ENCODE measurements at regions not wholly inside any gene's neighbourhood (a gene's known extent, or its start where the extent isn't known, plus 50 kb on each side); places are given as distances from the start of the nearest gene placed in this dataset.
"Not testable (repeated sequence)": the region's sequence is repeated elsewhere in the genome, so short reads cannot be mapped to it uniquely, and the experiment has no call there.

DNA sequence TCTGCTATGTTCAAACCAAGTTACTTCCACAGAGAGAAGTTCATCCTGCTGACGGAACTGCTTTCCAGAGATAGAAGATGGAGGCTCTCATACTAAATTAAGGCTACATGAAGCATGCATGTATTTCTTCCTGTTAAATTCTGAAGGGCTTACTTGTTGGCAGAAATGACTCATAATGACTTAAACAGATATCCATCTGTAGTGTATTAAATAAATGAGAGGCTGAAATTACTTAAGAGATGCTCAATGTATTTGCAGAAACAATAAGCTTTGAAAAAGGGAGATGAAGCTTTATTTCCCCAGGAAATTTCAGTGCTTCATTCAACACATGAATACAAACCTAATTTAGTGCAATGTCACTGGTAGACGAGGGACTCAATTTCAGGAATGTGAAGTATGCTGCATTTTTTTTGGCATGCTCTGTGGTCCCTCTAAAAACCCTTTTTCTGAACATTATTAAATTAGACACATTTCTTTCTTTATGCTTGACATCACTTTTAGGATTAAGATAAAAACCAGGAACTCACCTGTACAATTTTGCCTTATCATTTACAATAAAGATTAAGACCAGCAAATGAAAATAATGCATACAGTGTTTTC, 759.1 kb upstream of the POU3F4 start:
- CTCF ChIA-PET: no interaction called here
- Mint-ChIP-seq H3K4me1 (no peaks in the 10 kb centered on the region), H3K27me3 (no peaks in the 10 kb centered on the region), H3K36me3 (no peaks in the 10 kb centered on the region), H3K9me3 (ENCODE audit: low read depth) (no peaks in the 10 kb centered on the region), H3K27ac (no peak overlapping the region), H3K4me3 (no peak overlapping the region)
- DNase-seq (no peak), ATAC-seq (no peak)

DNA sequence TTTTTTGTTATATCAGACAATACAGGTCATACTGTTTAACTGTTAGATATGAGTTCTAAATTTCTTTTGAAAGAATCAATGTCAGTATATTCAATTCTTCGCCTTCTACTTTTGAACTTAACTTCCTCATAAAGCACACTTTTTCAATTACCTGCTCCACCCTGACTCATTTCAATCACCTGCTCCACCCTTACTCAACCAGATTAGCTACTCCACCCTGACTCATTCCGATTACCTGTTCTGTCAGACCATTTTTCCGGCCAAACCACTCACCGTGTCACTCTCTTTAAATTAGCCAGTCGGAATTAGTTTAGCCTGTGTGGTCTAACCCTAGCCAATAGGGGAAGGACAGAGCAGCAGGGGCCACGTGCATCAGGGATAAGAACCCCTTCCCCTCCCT, 751.8 kb upstream of the POU3F4 start:
- Mint-ChIP-seq H3K27me3 (no peaks in the 10 kb centered on the region), H3K27ac (no peak overlapping the region), H3K4me1 (no peaks in the 10 kb centered on the region), H3K36me3 (no peaks in the 10 kb centered on the region), H3K4me3 (no peak overlapping the region), H3K9me3 (ENCODE audit: low read depth) (no peaks in the 10 kb centered on the region)
- CTCF ChIA-PET: no interaction called here
- ATAC-seq (no peak), DNase-seq (no peak)

DNA sequence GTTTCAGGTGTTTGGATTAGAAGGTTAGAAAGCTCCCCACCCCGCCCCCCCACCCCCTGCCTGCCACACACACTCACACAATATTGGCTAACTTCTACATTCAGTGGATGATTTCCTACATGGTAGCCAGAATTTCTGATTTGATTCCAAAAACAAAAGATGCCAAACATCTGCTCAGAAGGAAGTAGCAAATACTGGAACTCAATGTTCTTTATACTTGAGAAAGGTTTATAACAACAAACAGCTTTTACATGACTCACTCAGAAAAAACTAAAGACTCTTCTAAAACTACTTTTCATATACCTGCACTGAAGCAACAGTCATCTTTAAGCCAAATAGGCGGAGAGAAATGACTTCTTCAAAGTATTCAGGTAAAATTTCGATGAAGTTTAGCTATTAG, 750.5 kb upstream of the POU3F4 start:
- Mint-ChIP-seq H3K36me3 (no peaks in the 10 kb centered on the region), H3K4me1 (no peaks in the 10 kb centered on the region), H3K27me3 (no peaks in the 10 kb centered on the region), H3K27ac (no peak overlapping the region), H3K9me3 (ENCODE audit: low read depth) (no peaks in the 10 kb centered on the region), H3K4me3 (no peak overlapping the region)
- DNase-seq (no peak), ATAC-seq (no peak)
- CTCF ChIA-PET: no interaction called here

DNA sequence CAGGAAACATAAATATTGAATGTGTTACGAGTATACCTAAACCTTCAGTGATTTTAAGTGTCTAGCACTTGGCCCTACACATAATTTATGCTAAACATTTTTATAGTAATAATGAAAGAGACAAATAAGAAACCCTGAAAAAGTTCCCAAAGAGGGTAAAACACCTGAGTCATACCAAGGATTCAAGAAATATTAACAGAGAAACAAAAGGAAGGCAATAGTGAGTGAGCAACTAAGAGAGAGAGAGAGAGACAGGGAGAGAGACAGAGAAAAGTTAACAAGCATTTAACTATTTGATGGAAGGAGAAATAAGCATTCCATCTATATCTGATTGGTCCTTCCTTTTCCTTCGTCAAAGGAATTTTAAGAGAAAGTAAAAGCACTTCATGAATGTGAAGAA, 743.6 kb upstream of the POU3F4 start:
- Mint-ChIP-seq H3K4me1 (no peaks in the 10 kb centered on the region), H3K9me3 (ENCODE audit: low read depth) (no peaks in the 10 kb centered on the region), H3K27ac (no peak overlapping the region), H3K36me3 (no peaks in the 10 kb centered on the region), H3K4me3 (no peak overlapping the region), H3K27me3 (no peaks in the 10 kb centered on the region)
- DNase-seq (no peak), ATAC-seq (no peak)
- CTCF ChIA-PET: no interaction called here

DNA sequence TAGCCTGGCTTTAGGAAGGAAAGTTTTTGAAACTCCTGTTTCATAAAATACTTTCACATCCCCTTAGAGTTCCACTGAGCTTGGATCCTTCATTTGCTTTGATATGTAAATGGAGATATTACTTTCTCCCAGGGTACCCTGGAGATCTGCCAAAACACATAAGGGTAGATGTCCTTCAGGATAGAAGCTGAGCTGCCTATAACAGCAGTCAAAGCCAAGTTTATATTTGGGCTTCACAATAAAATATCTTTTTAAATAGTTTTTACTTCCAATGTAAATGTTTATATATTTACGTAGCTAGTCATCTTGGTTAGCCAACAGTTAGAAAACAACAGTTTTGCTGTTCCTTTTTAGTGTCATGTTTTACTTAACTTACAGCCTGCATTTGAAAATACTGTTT, 742.3 kb upstream of the POU3F4 start:
- no peaks in the 10 kb centered on the region for H3K36me3 Mint-ChIP-seq
- CTCF ChIA-PET: no interaction called here
- H3K9me3 Mint-ChIP-seq (ENCODE audit: low read depth): no peaks in the 10 kb centered on the region
- no peak overlapping the region for H3K4me3 Mint-ChIP-seq
- H3K27me3 Mint-ChIP-seq: no peaks in the 10 kb centered on the region
- no peak overlapping the region for H3K27ac Mint-ChIP-seq
- no peaks in the 10 kb centered on the region for H3K4me1 Mint-ChIP-seq
- DNase-seq (no peak), ATAC-seq (no peak)

DNA sequence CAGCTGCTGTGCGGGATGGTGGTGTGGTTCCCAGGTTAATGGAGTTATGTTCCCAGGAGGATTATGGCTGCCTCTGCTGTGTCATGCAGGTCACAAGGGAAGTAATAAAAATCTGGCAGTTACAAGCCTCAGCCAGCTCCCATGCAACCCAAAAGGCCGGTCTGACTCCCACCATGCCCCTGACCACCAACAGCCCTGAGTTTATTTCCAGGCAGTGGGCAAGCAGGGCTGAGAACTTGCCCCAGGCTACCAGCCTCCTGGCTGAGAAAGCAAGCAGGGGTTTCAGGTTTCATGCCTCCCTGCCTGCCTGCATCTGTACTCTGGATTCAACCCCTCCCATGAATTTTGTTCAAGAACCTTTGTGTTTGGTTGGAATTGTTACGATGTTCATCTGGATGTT, 732.7 kb upstream of the POU3F4 start:
- Mint-ChIP-seq H3K27me3 (no peaks in the 10 kb centered on the region), H3K27ac (no peak overlapping the region), H3K4me1 (no peaks in the 10 kb centered on the region), H3K9me3 (ENCODE audit: low read depth) (peaks cover 8% of the 10 kb centered on the region), H3K36me3 (no peaks in the 10 kb centered on the region), H3K4me3 (no peak overlapping the region)
- ATAC-seq: no peak
- DNase-seq: no peak
- CTCF ChIA-PET: no interaction called here

DNA sequence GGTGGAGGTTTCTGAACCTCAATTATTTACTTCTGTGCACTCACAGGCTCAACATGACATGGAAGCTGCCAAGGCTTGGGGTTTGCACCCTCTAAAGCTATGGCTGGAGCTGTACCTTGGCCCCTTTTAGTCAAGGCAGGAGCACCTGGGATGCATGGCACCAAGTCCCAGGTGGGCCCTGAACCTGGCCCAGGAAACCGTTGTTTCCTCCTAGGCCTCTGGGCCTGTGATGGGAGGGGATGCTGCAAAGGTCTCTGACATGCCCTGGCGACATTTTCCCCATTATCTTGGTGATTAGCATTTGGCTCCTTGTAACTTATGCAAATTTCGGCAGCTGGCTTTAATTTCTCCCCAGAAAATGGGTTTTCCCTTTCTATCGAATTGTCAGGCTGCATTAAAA, 726.1 kb upstream of the POU3F4 start:
- CTCF ChIA-PET: no interaction called here
- no peaks in the 10 kb centered on the region for H3K36me3 Mint-ChIP-seq
- no peak overlapping the region for H3K4me3 Mint-ChIP-seq
- peaks cover 2% of the 10 kb centered on the region for H3K9me3 Mint-ChIP-seq (ENCODE audit: low read depth)
- ATAC-seq (no peak), DNase-seq (no peak)
- no peak overlapping the region for H3K27ac Mint-ChIP-seq
- no peaks in the 10 kb centered on the region for H3K4me1 Mint-ChIP-seq
- no peaks in the 10 kb centered on the region for H3K27me3 Mint-ChIP-seq

DNA sequence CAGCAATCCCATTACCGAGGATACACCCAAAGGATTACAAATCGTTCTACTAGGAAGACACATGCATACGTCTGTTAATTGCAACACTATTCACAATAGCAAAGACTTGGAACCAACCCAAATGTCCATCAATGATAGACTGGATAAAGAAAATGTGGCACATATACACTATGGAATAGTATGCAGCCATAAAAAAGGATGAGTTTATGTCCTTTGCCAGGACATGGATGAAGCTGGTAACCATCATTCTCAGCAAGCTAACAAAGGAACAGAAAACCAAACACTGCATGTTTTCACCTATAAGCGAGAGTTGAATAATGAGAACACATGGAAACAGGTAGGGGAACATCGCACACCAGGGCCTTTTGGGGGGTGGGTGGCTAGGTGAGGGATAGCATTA, 695.2 kb upstream of the POU3F4 start:
- DNase-seq; H3K27ac Mint-ChIP-seq; CTCF ChIA-PET; H3K4me1 Mint-ChIP-seq; H3K36me3 Mint-ChIP-seq; H3K9me3 Mint-ChIP-seq (ENCODE audit: low read depth); H3K27me3 Mint-ChIP-seq; ATAC-seq; H3K4me3 Mint-ChIP-seq: not testable (repeated sequence)

DNA sequence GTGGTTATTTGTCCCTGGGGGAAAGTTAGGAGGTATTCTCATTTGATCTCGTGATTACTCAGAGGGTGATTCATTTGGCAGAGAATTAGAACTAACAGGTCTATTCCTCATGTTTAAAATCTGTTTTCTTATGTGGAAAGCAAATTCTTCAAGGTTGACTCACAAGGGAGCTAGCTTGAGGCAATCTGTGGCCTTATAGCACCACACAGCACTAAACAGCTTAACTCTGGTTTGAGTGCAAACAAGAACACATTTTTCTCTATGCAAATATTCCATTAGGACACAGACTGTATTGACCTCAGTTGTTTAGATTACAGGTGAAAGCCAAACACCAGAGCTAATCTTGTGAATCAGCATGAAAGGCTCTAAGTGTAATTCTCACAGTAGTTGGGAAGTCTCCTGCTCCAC, 694.4 kb upstream of the POU3F4 start:
- no peaks in the 10 kb centered on the region for H3K9me3 Mint-ChIP-seq (ENCODE audit: low read depth)
- H3K36me3 Mint-ChIP-seq: no peaks in the 10 kb centered on the region
- no peaks in the 10 kb centered on the region for H3K27me3 Mint-ChIP-seq
- no peak overlapping the region for H3K4me3 Mint-ChIP-seq
- no peak overlapping the region for H3K27ac Mint-ChIP-seq
- no peaks in the 10 kb centered on the region for H3K4me1 Mint-ChIP-seq
- ATAC-seq (no peak), DNase-seq (no peak)
- CTCF ChIA-PET: no interaction called here

DNA sequence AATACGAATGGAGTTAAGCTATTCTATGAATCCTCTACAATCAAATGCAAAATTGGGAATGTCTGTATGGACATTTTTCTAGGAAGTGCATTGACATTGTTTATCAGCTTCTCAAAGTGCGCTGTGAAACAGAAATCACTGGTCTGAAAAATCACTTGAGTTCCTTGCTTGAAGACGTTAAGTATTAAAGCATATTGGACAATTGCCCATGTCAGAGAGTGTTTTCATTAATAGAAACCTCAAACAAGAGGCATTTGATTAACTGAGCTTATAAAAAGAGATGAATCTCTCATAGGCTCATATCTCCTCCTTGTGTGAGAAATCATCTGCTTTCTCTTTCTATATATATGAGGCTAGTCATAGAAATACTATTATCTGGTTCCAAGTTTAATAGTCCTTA, 692.1 kb upstream of the POU3F4 start:
- H3K27me3 Mint-ChIP-seq: no peaks in the 10 kb centered on the region
- no peak overlapping the region for H3K27ac Mint-ChIP-seq
- H3K4me1 Mint-ChIP-seq: no peaks in the 10 kb centered on the region
- DNase-seq (no peak), ATAC-seq (no peak)
- H3K4me3 Mint-ChIP-seq: no peak overlapping the region
- no peaks in the 10 kb centered on the region for H3K9me3 Mint-ChIP-seq (ENCODE audit: low read depth)
- CTCF ChIA-PET: no interaction called here
- H3K36me3 Mint-ChIP-seq: no peaks in the 10 kb centered on the region

DNA sequence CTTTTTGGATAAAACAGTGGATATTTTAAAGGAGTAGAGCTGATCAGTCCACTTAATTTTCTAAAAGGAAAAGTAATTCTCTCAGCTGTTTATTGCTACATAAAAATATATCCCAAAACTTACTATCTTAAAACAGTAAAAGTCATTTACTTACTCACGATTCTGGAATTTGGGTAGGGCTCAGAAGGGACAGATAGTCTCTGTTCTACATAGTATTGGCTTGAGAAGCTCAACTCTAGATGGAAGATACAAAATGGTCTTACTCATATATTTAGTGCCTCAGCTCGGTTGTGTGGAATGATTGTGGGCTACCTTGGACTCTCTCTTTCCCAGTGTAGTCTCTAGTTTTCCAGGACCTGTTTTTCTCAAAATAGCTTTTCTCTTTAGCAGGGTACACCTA, 691.5 kb upstream of the POU3F4 start:
- ATAC-seq: no peak
- H3K4me3 Mint-ChIP-seq: no peak overlapping the region
- no peak overlapping the region for H3K27ac Mint-ChIP-seq
- H3K36me3 Mint-ChIP-seq: no peaks in the 10 kb centered on the region
- no peaks in the 10 kb centered on the region for H3K4me1 Mint-ChIP-seq
- CTCF ChIA-PET: no interaction called here
- H3K27me3 Mint-ChIP-seq: no peaks in the 10 kb centered on the region
- DNase-seq: no peak
- no peaks in the 10 kb centered on the region for H3K9me3 Mint-ChIP-seq (ENCODE audit: low read depth)

DNA sequence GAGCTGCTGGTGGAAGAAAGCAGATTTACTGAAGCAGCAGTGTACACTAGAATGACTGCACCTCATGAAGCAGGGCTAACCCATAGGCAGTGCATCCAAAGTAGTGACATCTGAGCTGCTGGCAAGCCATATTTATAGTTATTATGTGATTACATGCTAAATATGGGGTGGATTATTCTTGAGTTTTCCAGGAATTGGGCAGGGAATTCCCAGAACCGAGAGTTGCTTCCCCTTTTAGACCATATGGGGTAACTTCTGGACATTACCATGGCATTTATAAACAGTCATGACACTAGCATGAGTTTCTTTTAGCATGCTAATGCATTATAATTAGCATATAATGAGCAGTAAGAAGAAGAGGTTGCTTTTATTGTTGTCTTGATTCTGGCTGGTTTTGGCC, 665.8 kb upstream of the POU3F4 start:
- Mint-ChIP-seq H3K27ac (no peak overlapping the region), H3K4me3 (no peak overlapping the region), H3K4me1 (no peaks in the 10 kb centered on the region), H3K36me3 (no peaks in the 10 kb centered on the region), H3K9me3 (ENCODE audit: low read depth) (no peaks in the 10 kb centered on the region), H3K27me3 (no peaks in the 10 kb centered on the region)
- DNase-seq (no peak), ATAC-seq (no peak)
- CTCF ChIA-PET: no interaction called here

DNA sequence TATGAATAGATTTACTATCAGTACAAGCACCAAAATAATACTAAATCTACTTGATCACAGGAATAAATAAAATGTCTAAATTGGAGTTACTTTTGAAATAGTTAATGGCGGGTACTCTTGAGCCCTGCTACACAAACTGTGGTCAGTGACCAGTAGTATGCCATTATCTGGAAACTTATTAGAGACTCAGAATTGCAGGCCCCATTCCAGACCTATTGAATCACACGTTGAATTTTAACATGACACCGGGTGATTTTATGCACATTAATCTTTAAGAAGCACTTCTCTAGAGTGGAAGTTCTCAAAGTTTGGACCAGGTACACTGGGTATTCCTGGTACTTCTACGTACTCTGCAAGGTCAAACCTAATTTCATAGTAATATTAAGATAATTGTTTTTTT, 660.0 kb upstream of the POU3F4 start:
- no peaks in the 10 kb centered on the region for H3K4me1 Mint-ChIP-seq
- no peaks in the 10 kb centered on the region for H3K36me3 Mint-ChIP-seq
- no peak for DNase-seq
- no peak overlapping the region for H3K4me3 Mint-ChIP-seq
- CTCF ChIA-PET: no interaction called here
- H3K27me3 Mint-ChIP-seq: no peaks in the 10 kb centered on the region
- no peaks in the 10 kb centered on the region for H3K9me3 Mint-ChIP-seq (ENCODE audit: low read depth)
- no peak overlapping the region for H3K27ac Mint-ChIP-seq
- ATAC-seq: no peak

Measured in activated CD8-positive, alpha-beta memory T cell treated with anti-CD3 and anti-CD28 coated beads, Interleukin-2, amount 10 ng/mL, durations not matched to agents 7 days and 5 days (primary cell).